Erythroblast (primary cell): ENCODE measurements at regions not wholly inside any gene's neighbourhood (a gene's known extent, or its start where the extent isn't known, plus 50 kb on each side); places are given as distances from the start of the nearest gene placed in this dataset.

Source experiments
- GATA1 ChIP-seq: IDR thresholded peaks from 2 replicates; pipeline ENCODE4 v1.6.1; 2011; ENCODE audit warnings: low read depth, mild to moderate bottlenecking, control low read depth, low read length, moderate library complexity
- POLR2A ChIP-seq: IDR thresholded peaks from 2 replicates; pipeline ENCODE4 v1.6.1; 2011; ENCODE audit warnings: mild to moderate bottlenecking, low read length

- TF ChIP-seq POLR2A (no peak), GATA1 (no peak)
Measured at GRCh38 chr15:96670389-96670788, 339.9 kb downstream of the NR2F2 start.
